ENCODE measurements at regions not wholly inside any gene's neighbourhood (a gene's known extent, or its start where the extent isn't known, plus 50 kb on each side); places are given as distances from the start of the nearest gene placed in this dataset.

DNA sequence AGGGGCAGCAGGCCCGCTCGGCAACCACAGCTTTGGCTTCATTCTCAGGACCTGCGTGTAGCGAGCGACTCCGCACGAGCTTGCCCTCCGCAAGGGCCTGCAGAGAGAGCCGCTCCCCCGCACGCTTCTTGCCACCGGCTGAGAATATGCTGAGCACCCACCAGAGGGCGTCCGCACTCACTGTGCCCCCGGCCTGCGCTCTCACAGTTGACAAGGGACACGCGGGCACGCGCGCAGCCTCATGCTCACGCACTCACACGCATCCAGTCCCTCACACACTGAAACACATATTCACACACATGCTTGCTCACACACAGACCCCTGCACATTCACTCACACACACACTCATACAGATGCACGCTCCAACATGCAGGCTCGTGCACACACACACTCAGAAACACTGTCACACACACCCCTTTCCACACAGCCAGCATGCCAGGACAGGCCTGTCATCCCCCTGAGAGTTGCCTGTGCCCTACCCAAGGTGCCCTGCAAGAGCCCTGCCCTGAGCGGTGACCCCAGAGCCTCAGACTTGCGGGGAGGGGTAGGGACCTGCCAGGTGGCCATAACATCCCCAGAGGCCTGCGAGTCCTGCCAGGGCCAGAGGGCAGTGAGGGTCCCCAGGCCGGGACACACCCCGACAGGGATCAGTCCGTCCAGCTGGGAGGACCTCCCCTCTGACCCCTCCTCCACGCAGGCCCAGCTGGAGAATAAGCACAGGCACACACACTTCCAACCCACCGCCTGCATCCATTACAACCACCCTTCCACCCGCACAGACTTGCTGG, 174.1 kb downstream of the BMP7 start:
- TF ChIP-seq, protein P1, sequence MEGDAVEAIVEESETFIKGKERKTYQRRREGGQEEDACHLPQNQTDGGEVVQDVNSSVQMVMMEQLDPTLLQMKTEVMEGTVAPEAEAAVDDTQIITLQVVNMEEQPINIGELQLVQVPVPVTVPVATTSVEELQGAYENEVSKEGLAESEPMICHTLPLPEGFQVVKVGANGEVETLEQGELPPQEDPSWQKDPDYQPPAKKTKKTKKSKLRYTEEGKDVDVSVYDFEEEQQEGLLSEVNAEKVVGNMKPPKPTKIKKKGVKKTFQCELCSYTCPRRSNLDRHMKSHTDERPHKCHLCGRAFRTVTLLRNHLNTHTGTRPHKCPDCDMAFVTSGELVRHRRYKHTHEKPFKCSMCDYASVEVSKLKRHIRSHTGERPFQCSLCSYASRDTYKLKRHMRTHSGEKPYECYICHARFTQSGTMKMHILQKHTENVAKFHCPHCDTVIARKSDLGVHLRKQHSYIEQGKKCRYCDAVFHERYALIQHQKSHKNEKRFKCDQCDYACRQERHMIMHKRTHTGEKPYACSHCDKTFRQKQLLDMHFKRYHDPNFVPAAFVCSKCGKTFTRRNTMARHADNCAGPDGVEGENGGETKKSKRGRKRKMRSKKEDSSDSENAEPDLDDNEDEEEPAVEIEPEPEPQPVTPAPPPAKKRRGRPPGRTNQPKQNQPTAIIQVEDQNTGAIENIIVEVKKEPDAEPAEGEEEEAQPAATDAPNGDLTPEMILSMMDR (conservative IDR thresholded peaks at IDR 0.05): peak; percentile 93
- TF ChIP-seq ZFX (IDR thresholded peaks at IDR 0.05): no peak
- H3K27ac ChIP-seq: no peak overlapping the region

- no peak overlapping the region for H3K27ac ChIP-seq
- no peak for TF ChIP-seq ZFX (IDR thresholded peaks at IDR 0.05)
- TF ChIP-seq, protein P1 (conservative IDR thresholded peaks at IDR 0.05): no peak
Measured at GRCh38 chr20:57092900-57093530, 173.4 kb downstream of the BMP7 start.

DNA sequence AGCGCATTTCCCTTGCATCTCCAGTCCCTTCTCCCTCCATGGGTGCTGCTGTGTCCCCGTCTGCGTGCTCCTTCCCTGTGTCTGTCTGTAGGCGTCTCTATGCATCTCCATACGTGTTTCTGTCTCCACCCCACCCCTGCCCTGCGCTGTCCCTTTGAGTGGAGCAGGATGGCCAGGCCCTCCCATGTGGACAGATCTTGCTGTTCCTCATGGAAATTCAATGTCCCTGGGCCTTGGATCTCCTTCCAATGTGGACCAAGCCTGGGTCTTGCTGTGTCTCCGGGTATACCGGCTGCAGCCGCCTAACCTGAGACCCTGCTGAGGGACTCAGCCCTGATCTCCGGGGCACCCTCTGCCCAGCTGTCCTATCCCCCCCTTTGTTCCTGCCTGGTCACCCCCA, 172.7 kb downstream of the BMP7 start:
- no peak overlapping the region for H3K27ac ChIP-seq
- TF ChIP-seq ZFX (IDR thresholded peaks at IDR 0.05): no peak
- TF ChIP-seq, protein P1 (conservative IDR thresholded peaks at IDR 0.05): no peak

DNA sequence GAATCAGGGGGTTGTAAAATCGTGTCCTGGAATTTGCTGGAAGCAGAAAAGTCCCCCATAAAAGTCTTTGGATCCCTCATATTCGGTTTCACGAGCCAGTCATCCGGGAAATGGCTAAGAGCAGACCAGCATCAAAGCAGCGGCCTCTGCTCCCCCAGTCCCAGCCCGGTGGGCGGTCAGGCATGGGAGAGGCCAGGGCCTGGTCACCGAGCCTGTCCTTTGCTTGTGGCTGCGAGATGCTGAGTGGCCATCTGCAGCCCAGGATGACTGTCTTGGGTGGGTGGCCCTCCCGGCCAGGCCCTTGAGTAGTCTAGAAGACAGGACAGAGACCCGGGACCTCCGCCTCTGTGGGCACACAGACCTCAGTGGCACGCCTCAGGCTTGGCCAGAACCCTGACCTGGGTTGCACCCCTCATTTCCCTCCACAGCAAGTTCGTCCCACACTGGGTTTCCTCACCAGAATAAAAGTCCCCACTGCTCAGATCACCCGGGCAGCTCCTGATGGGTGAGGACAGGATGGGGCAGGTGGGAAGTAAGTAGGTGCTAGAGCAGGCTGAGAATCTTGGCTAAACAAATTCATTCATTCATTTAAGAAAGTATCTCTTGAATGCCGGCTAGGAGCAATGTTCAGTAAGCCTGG, 172.1 kb downstream of the BMP7 start:
- TF ChIP-seq, protein P1 (conservative IDR thresholded peaks at IDR 0.05): no peak
- no peak for TF ChIP-seq ZFX (IDR thresholded peaks at IDR 0.05)
- no peak overlapping the region for H3K27ac ChIP-seq

DNA sequence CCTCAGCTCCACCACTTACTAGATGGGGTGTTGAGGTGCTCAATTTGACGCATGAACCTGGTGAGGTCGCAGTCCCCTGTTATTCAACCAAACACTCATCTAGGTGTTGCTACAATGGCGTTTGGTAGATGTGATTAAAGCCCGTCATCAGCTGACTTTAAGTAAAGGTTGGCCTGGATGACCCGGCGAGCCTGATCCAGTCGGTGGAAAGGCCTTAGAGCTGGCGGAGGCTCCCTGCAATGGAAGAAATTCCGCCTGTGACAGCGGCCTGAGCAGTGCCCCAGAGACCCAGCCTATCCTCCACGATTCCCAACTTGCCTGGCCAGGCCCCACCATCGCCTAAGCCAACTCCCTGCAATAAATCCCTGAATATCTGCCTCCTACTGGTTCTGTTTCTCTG, 171.4 kb downstream of the BMP7 start:
- no peak overlapping the region for H3K27ac ChIP-seq
- TF ChIP-seq, protein P1 (conservative IDR thresholded peaks at IDR 0.05): no peak
- TF ChIP-seq ZFX (IDR thresholded peaks at IDR 0.05): no peak

GRCh38 chr20:57095426-57095825, 171.0 kb downstream of the BMP7 start:
- no peak overlapping the region for H3K27ac ChIP-seq
- TF ChIP-seq, protein P1 (conservative IDR thresholded peaks at IDR 0.05): no peak
- no peak for TF ChIP-seq ZFX (IDR thresholded peaks at IDR 0.05)
